HG03469 (cell line): ENCODE measurements at regions not wholly inside any gene's neighbourhood (a gene's known extent, or its start where the extent isn't known, plus 50 kb on each side); places are given as distances from the start of the nearest gene placed in this dataset.
"Not testable (repeated sequence)": the region's sequence is repeated elsewhere in the genome, so short reads cannot be mapped to it uniquely, and the experiment has no call there.

Source experiments
- ATAC-seq: cut with Tn5 transposase; IDR thresholded peaks from one replicate; pipeline ENCODE4 v1.9.1; 2021; ENCODE audit warnings: mild to moderate bottlenecking, moderate library complexity, moderate number of reproducible peaks; ENCODE audit not compliant: unreplicated experiment

DNA sequence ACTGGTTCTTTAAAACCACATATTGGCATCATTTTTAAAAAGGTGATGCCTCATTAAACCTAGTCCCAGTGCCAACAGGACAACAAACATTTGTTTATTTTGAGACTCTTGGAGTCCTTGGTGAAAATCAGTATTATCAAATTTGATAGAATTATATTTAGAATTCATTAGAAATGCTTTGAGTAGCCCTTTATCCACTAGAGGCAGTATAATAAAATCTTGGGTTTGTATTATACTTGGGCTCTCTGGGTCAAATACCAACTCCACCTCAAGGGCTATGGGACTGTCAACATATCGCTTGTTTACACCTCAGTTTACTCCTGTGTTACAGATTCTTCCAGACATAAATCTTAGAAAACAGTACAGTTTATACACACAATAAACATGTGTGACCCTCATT is 335.7 kb upstream of the FSTL5 start:
- ATAC-seq, result no peak

DNA sequence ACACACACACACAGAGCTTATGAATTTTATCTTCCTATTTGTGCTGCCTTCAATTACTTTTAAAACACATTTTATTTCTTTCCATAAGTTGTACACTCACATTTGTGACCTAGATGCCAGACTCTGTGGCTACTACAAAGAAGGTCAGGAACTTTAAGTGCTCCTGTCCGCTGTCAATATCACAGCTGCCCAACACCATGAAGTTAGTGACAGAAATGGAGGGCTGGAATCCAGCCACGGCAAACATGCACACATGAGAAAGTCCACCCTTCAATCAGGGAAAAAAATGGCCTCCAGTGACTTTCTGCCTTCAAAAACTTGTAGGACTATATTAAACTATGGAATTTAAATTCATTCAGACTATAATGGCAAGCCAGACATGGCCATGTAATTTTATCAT is 334.4 kb upstream of the FSTL5 start:
- no peak for ATAC-seq

DNA sequence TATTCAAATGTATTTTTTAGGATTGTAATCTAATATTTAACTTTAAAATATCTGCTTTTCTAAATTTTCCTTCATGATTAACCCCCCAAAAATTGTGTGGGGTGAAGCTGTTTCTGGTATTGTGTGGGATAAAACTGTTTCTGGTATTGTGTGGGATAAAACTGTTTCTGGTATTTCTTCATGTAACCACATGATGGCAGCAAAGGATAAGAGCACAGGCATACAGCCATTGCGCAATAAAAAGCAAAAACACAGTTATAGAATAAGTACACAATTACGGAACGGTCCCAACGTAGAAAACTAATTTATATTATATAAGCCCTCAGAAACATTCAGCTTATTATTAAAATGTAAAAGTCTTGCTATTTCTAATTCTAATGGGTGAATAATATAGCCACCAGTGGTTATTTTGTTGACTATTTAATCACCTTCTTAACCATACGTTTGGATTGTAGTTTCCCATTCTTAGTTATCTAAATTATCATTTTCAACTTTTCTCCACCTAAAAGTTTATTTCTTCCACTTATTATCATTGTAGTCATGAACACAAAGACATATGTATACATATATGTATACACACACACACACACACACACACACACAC is 333.9 kb upstream of the FSTL5 start:
- peak; percentile 88 for ATAC-seq

DNA sequence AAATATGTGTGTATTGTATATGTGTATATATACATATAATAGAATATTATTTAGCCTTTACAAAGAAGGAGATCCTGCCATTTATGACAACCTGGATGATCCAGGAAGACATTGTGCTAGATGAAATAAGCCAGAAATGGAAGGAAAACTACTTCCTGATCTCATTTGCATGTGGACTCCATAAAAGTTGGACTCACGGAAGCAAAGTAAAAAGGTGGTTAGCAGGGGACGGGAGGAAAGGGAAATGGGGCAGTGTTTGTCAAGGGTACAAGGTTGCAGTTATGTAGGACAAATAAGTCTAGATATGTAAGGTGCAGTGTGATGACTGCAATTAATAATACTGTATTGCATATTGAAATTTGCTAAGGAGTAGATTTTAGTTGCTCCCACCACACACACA is 331.1 kb upstream of the FSTL5 start:
- ATAC-seq, result no peak

DNA sequence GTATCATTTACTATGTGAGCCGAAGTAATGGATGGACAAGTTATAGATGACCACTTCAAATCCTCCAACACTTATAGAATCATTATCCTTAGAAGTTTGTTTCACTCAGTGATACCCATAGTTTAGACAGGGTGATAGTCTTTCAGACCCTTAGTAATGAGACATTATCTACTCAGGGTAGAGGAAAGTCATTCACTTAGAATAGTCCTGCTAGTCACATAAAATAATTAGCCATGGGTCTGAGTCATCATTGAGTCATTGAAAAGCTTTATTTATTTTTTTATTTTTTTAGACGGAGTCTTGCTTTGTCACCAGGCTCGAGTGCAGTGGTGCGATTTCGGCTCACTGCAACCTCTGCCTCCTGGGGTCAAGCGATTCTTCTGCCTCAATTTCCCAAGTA is 321.7 kb upstream of the FSTL5 start:
- no peak for ATAC-seq

DNA sequence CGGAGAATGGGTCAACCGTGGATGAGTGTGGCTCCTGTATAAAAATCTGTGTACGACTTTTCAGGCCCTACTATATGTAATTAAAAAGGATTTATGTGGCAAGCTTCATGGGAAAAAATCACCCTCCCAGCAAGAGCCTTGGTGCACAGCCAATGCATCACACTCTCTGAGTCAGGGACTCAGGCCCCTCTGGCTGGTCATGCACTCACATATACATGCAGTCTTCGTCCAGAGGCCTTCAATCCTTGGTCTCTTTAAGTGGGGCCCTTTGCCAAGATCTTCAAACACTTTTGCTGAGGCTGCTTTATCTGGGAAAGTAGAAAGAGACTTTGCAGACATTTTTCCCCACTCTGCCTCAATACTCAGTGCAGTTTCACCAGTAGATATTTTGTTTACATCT is 311.4 kb upstream of the FSTL5 start:
- no peak for ATAC-seq

DNA sequence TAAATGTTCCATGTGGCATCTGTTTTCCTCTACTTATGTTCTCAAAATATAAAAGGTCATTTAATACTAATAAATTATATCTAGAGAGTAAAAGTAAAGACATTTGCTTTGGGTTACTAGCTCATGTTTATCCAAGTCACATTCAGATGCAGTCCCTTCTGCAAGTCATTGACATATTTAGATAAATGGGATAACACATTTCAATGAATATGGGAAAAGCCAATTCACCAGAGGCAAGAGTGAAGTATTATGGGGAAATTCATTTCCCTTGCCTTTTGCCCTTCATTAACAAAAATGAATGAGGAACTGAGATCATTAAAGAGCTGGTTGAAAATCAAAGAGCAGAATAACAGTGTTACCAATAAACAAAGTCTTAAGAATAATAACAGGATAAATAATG is 306.2 kb upstream of the FSTL5 start:
- ATAC-seq, result no peak

DNA sequence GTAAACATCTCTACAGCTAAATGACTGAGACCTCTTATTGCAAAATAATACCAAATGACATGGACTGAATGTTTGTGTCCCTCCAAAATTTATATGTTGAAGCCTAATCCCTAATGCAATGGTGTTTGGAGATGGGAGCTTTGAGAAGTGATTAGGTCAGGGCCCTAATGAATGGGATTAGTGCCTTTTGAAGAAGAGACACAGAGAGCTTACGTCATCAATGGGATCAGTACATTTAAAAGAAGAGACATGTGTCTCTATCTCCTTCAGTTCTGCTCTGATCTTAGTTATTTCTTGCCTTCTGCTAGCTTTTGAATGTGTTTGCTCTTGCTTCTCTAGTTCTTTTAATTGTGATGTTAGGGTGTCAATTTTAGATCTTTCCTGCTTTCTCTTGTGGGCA is 301.6 kb upstream of the FSTL5 start:
- not testable (repeated sequence) for ATAC-seq

DNA sequence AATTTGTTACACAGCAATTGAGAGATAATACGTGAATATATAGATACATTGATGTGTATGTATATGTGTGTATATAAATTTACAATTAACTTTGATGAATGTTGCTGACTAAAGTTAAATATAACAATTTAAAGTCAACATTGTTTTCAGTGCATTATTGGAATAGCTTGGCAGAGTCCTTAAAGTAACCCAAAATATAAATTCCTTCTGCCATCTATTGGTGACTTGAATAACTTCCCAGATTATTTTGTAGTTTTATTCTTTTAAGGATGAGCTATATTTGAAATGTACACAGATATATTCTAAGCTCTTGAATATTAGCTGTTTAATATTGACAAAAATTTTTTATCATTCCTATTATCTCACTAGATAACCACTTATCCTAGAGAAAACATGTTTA is 298.2 kb upstream of the FSTL5 start:
- ATAC-seq, result no peak

DNA sequence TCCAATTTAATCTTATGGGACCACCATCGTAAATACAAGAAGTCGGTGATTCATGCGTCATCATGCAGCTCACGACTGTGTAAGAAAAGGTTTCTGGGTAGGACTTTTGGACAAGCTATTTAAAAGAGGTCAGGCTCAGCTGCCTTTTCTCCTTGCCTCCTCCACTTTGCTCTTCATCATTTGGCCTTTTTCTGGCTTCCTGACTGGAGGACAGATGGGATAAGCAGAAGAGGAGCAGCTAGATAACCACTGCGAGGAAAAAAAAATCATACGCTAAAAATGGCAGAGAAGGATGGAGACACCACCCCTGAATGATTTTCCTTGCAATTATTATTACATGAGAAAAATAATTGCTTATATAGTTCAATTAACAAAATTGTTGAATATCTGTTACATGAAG is 294.3 kb upstream of the FSTL5 start:
- no peak for ATAC-seq

DNA sequence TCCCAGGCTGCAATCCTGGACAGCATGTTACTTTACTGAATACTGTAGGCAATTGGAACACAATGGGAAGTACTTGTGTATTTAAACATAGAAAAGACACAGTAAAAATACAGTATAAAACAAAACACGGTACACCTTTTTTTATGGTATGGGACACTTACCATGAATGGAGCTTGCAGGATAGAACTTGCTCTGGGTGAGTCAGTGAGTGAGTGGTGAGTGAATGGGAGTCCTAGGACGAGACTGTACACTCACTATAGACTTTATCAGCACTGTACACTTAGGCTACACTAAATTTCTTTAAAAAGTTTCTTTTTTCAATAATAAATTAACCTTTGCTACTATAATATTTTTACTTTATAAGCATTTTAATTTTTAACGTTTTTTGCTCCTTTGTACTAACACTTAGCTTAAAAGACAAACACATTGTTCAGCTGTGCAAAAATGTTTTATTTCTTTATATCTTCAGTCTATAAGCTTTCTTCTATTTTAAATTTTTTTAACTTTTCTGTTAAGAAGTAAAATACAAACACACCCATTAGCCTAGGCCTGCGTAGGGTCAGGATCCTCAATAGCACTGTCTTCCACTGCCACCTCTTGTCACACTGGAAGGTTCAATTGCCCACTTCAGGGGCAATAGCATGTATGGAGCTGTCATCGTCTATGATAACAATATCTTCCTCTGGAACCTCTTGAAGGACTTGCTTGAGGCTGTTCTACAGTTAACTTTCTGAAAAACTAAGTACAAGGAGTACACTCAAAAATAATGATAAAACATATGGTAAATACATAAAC is 293.5 kb upstream of the FSTL5 start:
- no peak for ATAC-seq

DNA sequence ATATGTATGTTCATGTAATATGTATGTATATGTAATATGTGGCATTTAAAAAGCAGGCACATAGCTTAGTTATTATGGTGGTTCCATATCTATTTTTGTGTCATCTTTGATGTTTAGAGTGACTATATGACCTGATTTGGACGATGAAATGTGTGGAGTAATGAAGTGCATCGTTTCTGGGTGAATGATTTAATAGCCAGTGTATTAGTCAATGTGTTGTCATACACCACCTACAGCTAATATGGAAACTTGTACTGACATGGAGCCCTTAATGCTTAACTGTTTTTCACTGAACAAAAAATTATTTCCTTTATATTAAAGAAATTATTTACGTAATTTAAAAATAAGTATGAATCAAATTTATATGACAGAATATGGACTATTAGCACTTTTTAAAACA is 292.3 kb upstream of the FSTL5 start:
- ATAC-seq, result no peak

DNA sequence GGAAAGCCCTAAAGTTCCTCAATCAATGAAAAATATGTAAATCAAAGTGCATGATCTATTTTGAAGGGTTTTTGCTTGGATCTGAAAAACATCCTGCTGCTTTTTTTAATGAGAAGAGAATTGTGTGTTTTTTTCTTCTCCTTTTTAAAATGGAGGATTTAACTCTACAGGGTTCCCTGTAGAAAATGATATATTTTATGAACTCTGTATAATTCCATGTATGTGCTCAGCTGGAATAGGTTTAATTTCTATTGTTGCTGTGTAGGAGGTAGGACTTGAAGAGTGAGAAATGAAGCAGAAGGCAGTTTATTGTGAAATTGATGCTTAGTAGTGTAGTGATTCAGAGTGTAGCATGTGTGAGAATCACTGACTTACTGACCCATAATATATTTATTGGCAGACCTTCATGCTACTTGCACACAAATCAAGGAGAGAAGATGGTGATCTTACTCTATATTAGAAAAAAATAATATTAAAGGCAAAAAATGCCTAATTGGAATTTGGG is 286.8 kb upstream of the FSTL5 start:
- ATAC-seq, result no peak

DNA sequence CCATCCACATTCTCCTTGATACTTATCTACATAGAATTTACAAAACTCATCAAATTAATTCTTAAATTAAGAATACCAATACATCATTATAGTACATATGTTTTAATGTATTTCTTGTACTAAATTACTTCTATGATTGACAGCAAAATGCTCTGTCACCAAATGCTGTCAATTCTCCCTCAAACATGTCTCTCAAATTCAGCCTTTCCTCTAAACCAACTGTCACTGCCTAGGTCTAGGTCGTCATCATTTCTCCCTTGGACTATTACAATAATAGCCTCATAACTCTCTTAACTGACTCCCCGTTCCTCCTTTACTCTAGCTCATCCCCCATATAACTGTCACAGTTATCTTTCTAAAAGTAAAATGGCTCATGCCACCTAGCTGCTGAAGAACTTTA is 279.7 kb upstream of the FSTL5 start:
- ATAC-seq, result no peak

DNA sequence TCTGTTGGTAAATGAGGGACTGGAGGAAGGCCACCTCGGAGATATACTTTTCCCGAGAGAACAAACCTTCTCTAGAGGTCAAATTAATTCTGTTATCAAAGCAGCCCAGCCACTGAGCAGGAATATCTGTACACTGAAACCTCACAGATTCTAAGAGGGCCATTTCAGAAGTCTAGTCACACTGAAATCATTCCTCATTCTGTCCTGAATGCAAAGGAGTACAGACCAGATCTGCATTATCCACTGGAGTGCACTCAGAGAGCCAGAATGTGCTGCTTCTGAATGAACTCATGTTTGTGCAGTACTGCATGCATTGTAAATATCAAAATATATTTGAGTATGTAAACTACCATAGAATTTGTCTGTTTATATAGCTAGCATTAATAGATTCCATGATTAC is 278.3 kb upstream of the FSTL5 start:
- ATAC-seq, result no peak

DNA sequence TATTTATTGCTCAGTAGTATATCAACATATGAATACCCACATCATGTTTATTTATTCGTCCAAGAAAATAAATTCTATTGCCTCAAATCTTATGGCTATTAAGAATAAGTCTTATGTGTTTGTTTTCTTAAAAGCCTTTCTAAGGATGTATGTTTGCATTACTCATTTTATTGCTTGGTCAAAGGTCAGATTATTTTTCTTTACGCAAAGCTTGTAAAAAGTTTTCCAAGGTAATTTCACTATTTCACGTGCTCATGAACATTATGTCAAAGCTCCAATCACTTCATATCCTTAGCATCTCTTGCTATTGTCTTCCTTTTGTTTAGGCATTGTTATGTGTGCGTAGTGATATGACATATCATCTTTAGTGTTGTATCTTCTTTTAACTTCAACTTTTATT is 258.5 kb upstream of the FSTL5 start:
- ATAC-seq, result no peak

DNA sequence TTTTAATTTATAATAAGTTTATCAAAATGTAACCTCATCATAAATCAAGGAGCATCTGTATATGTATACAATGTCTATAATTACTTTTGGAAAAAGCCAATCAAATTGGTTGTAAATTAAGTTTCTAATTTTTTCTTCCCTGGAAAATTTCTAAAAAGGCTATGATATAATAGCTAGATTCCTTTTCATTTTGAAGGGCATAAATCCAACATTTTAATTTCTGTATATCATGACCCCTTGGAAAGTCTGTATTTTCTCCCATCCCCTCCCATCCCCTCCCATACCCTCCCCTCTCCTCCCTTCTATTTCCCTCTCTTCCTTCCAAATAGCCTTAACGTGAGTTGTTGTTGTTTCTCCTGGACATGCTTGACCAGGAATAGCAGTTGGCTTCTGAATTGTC is 247.1 kb upstream of the FSTL5 start:
- no peak for ATAC-seq

DNA sequence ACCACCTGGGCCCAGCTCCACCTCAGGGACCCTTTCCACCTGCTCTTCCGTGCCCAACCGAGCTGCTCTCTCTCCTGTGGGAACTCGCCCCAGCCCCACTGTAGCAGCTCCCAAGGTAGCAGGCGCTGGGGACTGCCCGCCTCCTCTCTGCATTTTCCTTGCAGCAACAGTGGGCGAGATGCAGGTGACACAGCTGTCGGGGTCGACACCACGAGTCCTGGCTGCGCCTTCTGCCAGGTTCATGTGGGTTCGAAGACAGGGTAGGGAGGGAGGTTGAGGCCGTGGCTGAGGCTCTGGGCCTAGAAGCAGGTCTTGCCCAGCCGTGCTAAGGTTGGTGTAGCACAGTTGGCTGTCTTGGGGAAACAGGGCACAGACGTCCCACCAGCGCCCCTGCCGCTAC is 245.2 kb upstream of the FSTL5 start:
- ATAC-seq, result no peak

DNA sequence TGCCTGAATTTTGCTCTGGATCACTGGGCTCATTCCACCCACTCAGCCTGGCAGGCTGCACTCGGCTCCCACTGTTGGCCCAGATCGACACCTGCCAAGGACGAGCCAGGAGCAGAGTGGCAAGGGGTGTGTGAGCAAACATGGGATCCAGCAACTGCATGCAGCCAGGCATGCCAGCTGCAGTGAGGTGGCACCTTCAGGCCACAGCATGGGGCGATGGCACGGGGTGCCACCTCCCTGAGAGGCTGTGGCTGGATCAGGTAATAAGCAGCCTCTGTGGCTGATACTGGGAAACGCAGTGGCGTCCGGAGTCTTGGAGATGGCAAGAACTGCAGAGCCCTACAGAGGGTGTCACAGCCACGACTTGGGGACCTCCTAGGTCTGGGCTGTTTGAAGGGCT is 244.5 kb upstream of the FSTL5 start:
- no peak for ATAC-seq

DNA sequence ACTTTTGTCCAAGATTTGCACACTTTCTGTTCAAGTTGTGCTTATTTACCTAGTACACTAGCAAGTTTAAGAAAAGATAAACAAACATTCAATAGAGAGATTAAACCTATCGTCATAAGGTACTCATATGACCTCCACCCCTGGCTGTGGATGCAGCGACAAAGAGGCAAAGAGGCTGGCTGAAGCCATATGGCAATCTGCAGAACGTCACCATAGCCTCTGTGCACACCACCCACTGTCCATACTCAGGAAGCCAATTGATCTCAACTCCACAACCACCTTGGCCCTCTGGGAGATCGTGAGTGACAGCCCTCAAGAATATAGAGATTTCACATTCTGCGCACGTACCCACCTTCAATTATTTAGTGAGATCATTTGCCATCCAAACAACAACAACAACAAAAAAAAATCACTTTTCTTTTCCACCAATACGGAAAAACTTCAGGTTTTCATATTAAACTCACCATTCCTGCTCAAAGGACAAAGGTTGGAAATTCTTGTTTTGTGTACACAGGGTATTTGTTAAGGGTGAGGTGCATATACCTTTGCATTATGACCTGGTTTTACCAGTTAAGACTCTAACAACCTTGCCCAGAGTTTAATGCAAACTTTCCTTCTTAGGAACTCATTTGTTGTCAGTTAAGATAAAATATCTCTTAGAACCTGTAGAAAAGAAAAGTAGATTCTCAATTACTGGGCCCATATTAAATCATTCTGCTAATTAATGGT is 243.0 kb upstream of the FSTL5 start:
- no peak for ATAC-seq

DNA sequence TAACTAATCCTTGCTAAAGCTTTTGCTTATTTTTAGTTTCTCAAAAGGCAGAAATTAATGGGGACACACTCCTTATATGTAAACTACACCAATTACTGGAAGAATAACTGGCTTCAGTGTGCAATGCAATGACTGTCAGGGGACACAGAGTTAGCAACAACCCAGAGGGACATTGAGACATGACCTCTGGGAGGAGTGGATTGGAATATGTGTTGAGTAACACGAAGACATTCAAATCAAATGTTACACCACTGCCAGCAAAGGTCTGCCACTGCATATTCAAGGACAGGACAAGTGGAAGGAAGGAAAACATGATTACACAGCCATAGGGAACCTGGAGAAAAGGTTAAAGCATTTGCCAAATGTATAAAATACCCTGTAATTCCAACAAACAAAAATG is 240.1 kb upstream of the FSTL5 start:
- ATAC-seq, result no peak

DNA sequence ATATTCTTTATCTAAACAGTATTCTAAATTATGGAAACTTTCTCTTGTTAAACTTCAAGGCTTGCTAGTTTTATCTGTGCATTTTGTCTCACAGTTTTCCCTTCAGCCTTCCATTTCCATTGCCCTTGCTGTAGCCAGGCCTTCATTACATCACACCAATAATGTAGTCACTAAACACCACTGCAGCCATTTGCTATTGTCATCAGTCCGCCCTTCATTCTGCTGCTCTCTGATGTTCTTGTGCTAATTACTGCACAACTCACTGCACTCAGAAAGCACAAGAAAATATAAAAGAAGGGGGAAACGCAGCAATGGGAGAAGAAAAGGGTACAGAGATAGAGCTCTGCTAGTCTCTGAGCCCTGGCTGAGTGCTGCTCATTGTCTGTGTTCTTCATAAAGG is 239.6 kb upstream of the FSTL5 start:
- ATAC-seq, result no peak
